ENCODE measurements at regions not wholly inside any gene's neighbourhood (a gene's known extent, or its start where the extent isn't known, plus 50 kb on each side); places are given as distances from the start of the nearest gene placed in this dataset.
"Not testable (repeated sequence)": the region's sequence is repeated elsewhere in the genome, so short reads cannot be mapped to it uniquely, and the experiment has no call there.

DNA sequence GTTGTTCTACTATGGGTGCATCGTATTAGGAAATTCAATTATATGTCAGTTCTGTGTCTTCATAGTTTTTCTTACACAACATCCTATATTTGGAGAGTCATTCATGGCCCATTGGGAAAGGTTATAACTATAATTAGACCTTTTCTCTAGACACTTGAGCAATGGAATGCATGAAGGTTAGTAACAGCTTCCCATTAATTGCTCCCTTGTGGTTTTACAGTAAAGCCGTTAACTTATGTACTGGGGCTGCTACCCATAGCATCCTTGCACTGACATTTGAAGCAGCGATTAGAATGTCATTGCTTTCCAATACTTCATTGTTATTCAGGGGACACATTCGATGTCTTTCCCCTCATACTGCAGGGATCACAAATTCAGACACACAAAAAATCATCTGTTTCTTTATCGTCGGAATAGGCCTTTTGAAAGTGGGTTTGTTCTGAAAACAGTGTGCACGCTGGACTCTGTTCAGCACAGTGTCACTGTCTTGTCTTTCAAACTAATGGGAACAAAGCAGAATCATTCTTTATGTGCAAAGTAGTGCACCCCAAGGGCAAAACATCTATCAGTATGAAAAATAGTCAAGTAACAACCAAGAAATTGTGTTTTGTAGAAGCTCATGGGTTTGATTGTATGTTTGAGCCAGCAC lies 634.3 kb upstream of the MAP3K7 start:
- CTCF ChIA-PET, result no interaction called here
- Mint-ChIP-seq H3K36me3 (ENCODE audit: low read depth) (no peaks in the 10 kb centered on the region), H3K27me3 (no peaks in the 10 kb centered on the region), H3K4me1 (no peaks in the 10 kb centered on the region), H3K27ac (no peak overlapping the region), H3K4me3 (no peak overlapping the region), H3K9me3 (no peaks in the 10 kb centered on the region)
- no peak for DNase-seq
- POLR2A ChIA-PET, result no interaction called here

DNA sequence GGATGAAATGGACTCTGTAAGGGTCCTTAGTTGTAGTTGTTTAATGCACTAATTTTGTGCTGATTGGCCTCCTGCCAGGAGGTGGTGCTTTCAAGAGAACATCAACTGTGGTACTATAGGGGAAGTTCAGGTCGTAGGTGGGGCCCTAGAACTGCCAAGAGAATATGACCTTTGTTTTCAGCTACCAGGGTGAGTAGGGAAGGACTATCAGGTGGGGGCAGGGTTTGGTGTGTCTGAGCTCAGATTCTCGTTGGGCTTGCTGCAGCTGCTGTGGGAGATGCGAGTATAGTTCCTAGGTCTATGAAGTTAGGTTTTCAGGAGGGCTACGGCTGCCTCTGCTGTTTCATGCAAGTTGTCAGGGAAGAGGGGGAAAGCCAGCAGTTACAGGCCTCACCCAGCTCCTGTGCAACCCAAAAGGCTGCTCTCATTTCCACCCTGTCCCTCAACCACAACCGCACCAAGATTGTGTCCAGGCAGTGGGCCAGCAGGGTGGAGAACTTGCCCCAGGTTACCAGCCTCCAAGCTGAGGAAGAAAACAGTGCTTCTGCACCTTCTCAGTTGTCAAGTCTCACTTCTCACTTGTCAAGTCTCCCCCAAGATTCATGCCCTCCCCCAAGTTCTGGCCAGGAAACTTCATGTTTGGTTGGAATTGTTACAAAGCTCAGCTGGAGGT lies 626.5 kb upstream of the MAP3K7 start:
- Mint-ChIP-seq H3K9me3 (peaks cover 2% of the 10 kb centered on the region), H3K4me3 (no peak overlapping the region), H3K27me3 (no peaks in the 10 kb centered on the region), H3K36me3 (ENCODE audit: low read depth) (no peaks in the 10 kb centered on the region), H3K27ac (no peak overlapping the region), H3K4me1 (no peaks in the 10 kb centered on the region)
- DNase-seq, result no peak
- CTCF ChIA-PET, result no interaction called here
- POLR2A ChIA-PET, result no interaction called here

DNA sequence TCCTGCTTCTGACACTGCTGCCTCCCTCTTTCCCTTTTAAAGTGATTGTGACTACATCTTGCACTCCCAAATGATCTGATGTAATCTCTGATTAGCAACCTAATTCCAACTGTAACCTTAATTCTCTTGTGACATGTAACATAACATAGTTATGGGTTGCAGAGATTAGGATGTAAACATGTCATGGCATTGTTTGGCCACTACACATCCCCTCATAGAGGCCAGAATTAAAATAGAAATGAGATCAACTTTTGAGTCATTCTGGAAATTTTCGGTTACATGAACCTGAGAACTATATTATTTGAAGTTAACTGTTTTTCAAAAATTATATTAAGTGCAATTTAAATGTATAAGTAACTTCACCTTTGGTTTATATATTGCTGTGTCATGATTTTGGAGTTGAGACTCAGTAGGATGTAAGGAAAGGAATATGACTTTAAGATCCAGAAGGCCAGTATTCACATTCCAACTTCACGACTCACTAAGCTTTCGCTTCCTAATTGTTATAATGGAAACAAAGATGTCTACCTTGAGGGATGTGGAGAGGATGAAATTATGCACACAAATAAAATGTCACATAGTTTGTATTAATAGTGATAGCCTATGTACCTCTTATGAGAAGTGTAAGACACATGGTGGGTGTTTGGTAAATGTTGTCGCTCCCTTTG lies 611.9 kb upstream of the MAP3K7 start:
- Mint-ChIP-seq H3K4me1 (no peaks in the 10 kb centered on the region), H3K27ac (no peak overlapping the region), H3K9me3 (no peaks in the 10 kb centered on the region), H3K27me3 (no peaks in the 10 kb centered on the region), H3K4me3 (no peak overlapping the region), H3K36me3 (ENCODE audit: low read depth) (no peaks in the 10 kb centered on the region)
- ChIA-PET POLR2A (no interaction called here), CTCF (no interaction called here)
- no peak for DNase-seq

DNA sequence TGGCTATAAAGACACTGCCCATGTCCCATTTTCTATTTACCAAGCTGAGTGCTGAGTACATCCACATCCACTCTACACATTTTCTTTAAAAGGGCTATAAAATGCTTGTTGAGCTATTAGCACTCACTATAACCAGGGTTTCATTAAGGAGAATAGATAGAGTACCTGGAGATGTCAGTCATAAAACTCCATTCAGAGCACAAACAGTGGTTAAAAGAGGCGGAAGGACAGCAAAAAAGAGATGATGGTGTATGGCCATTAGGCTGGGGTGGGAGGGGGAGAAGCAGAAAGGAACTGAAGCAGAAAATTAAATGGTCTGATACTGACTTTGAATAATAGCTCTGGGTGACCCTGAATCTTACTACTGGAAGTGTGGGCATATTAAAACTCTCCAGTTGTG lies 609.9 kb upstream of the MAP3K7 start:
- Mint-ChIP-seq H3K4me3 (no peak overlapping the region), H3K36me3 (ENCODE audit: low read depth) (no peaks in the 10 kb centered on the region), H3K27ac (no peak overlapping the region), H3K27me3 (no peaks in the 10 kb centered on the region), H3K4me1 (no peaks in the 10 kb centered on the region), H3K9me3 (no peaks in the 10 kb centered on the region)
- CTCF ChIA-PET, result no interaction called here
- no peak for DNase-seq
- POLR2A ChIA-PET, result interaction anchor here (0.7 kb wide), 1 partner anchor 1799 kb away, joined by 4 read pairs; no protein-coding TSS in a partner anchor

DNA sequence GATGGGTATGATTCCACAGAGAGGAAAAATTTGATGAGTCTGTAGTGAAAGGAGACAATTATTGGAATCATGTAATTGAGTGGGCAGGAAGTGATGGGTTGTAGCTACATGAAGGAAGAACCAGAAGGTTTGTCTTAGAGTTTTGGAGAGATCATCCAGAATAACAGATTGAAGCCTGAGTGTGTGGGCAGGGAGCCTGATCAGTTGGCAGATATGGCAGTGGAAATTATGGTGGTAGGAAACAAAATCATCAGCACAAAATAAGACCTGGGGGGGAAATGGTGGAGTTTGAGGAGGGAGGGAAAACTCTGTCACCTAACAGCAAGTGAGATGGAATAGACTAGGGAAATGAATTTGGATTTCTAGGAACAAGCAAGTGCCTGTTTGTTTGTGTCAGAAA lies 606.6 kb upstream of the MAP3K7 start:
- Mint-ChIP-seq H3K36me3 (ENCODE audit: low read depth) (no peaks in the 10 kb centered on the region), H3K4me1 (no peaks in the 10 kb centered on the region), H3K27me3 (no peaks in the 10 kb centered on the region), H3K9me3 (no peaks in the 10 kb centered on the region), H3K4me3 (no peak overlapping the region), H3K27ac (no peak overlapping the region)
- POLR2A ChIA-PET, result no interaction called here
- DNase-seq, result no peak
- CTCF ChIA-PET, result no interaction called here

DNA sequence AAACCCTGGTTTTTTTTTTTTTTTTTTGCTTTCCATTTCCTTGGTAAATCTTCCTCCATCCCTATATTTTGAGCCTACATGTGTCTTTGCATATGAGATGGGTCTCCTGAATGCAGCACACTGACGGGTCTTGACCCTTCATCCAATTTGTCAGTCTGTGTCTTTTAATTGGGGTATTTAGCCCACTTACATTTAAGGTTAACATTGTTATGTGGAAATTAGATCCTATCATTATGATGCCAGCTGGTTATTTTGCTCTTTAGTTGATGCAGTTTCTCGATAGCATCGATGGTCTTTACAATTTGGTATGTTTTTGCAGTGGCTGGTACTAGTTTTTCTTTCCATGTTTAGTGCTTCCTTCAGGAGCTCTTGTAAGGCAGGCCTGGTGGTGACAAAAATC lies 603.2 kb upstream of the MAP3K7 start:
- H3K27me3 Mint-ChIP-seq; H3K4me1 Mint-ChIP-seq; H3K4me3 Mint-ChIP-seq; H3K27ac Mint-ChIP-seq; H3K36me3 Mint-ChIP-seq (ENCODE audit: low read depth); CTCF ChIA-PET; H3K9me3 Mint-ChIP-seq; POLR2A ChIA-PET; DNase-seq: not testable (repeated sequence)

DNA sequence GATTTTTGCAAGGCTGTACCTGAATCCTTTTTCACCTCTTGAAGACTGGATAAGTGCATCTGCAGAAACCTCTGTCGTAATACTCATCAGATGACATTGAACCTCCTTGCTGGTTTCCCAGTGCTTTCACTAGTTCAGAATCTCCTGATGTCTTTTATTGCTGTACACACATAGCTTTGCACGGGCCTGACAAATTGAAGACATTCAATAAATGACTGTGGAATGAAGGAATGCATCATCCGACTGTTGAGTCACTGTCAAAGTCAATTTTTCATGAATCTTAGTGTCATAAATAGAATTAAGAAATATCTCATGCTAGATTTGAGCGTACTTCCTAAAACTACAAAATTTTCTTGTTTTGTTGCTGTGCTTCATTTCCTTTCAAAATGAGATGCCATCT lies 598.2 kb upstream of the MAP3K7 start:
- DNase-seq, result no peak
- H3K27ac Mint-ChIP-seq, result no peak overlapping the region
- POLR2A ChIA-PET, result no interaction called here
- H3K4me1 Mint-ChIP-seq, result no peaks in the 10 kb centered on the region
- peaks cover 6% of the 10 kb centered on the region for H3K9me3 Mint-ChIP-seq
- no peak overlapping the region for H3K4me3 Mint-ChIP-seq
- H3K27me3 Mint-ChIP-seq, result no peaks in the 10 kb centered on the region
- CTCF ChIA-PET, result no interaction called here
- no peaks in the 10 kb centered on the region for H3K36me3 Mint-ChIP-seq (ENCODE audit: low read depth)

DNA sequence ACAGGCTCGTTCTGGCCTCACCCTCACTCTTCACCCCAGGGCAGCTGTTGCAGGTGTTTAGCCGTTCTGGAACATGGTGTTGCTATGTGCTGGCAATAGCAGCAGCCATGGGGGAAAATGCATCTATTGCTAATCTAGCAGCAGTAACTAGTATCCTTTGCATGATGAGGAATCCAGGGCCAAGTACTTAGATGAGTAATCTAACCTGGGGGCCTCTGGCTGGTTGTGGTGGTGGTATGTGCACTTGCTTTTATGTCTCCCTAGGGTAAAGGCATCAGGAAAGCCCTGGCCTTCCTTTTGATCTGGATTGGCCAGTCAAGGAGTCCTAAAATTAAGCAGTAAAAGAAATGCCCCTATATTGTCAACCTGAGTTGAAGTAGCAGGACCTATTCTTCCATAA lies 594.5 kb upstream of the MAP3K7 start:
- Mint-ChIP-seq H3K27ac (no peak overlapping the region), H3K4me3 (no peak overlapping the region)

DNA sequence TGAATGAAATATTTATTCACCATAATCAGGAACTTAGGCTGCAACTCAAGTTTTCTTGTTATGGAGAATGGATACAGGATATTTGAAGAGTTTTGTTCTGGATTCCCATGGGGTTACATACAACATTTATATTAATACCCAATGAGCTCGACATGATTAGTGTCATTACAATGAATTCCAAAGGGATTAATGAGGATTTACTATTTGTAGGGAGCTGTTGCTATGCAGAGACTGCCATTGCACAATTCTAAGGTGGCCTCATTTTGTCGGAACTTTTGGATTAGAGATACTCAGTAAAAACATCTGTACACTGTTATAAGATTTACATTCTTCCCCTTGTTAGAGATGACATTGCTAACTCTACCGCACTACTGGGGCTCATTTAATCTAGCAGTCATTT lies 586.8 kb upstream of the MAP3K7 start:
- Mint-ChIP-seq H3K27me3 (no peaks in the 10 kb centered on the region), H3K4me1 (no peaks in the 10 kb centered on the region), H3K36me3 (ENCODE audit: low read depth) (no peaks in the 10 kb centered on the region), H3K4me3 (no peak overlapping the region), H3K9me3 (no peaks in the 10 kb centered on the region), H3K27ac (no peak overlapping the region)
- ChIA-PET CTCF (no interaction called here), POLR2A (no interaction called here)
- no peak for DNase-seq

More for the DNA sequence above, 594.5 kb upstream of the MAP3K7 start:
- H3K27me3 Mint-ChIP-seq, result no peaks in the 10 kb centered on the region
- CTCF ChIA-PET, result no interaction called here
- no peak for DNase-seq
- no peaks in the 10 kb centered on the region for H3K36me3 Mint-ChIP-seq (ENCODE audit: low read depth)
- POLR2A ChIA-PET, result no interaction called here
- H3K9me3 Mint-ChIP-seq, result peaks cover 3% of the 10 kb centered on the region
- H3K4me1 Mint-ChIP-seq, result no peaks in the 10 kb centered on the region

DNA sequence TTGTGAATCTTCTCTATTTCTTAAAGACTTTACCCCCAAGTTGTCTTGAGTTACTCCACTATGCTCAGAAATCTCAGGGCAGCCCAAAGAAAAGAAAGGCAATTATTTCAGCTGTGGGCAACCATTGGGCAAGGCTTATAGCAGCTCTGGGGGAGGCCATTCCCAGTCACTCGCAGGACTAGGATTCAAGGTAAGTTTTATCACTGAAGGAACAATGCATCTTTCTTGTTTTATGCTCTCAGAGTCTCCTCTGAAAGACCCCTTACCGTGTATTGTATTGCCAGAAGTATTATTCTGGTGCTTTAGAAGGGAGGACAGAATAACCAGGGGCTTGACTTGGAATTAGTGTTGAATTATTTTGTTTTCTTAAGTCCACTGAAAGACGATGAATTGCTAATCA lies 586.3 kb upstream of the MAP3K7 start:
- ChIA-PET CTCF (no interaction called here), POLR2A (no interaction called here)
- Mint-ChIP-seq H3K9me3 (no peaks in the 10 kb centered on the region), H3K36me3 (ENCODE audit: low read depth) (no peaks in the 10 kb centered on the region), H3K4me3 (no peak overlapping the region), H3K4me1 (no peaks in the 10 kb centered on the region), H3K27ac (no peak overlapping the region), H3K27me3 (no peaks in the 10 kb centered on the region)
- DNase-seq, result no peak

DNA sequence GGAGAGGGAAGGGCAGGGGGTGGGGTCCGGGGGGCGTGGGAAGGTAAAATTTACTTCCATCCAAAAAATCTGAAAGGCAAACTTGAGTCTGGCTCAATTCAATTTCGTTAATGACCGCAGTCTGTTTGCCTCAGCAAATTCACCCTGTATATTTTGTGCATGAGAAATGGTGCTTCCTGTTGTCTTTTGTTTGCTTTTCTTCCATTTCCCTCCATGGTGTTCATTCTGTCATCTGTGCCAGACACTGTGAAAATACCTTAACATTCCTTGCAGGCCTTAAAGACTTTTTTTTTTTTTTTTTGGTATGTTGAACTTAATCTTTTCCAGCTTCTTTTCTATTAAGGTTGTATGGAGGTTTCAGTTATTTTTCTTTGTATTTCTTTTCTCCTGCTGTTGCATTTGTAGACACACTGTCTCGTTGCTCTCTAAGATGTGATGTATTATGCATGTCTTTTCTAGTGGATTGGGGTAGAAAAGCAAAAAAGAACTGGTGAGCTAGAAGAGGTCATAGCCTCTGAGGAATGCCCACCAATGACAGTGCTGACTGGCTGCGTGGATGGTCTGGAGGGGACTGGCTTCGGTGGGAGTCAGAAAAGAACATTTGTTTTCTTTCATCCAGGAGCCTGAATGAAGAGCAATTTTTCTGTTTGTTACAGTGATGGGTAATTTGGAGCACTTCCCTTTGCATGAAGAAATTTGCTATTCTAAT lies 585.0 kb upstream of the MAP3K7 start:
- Mint-ChIP-seq H3K36me3 (ENCODE audit: low read depth) (no peaks in the 10 kb centered on the region), H3K27ac (no peak overlapping the region), H3K4me1 (no peaks in the 10 kb centered on the region), H3K27me3 (no peaks in the 10 kb centered on the region), H3K4me3 (no peak overlapping the region), H3K9me3 (no peaks in the 10 kb centered on the region)
- CTCF ChIA-PET, result no interaction called here
- POLR2A ChIA-PET, result no interaction called here
- DNase-seq, result no peak

DNA sequence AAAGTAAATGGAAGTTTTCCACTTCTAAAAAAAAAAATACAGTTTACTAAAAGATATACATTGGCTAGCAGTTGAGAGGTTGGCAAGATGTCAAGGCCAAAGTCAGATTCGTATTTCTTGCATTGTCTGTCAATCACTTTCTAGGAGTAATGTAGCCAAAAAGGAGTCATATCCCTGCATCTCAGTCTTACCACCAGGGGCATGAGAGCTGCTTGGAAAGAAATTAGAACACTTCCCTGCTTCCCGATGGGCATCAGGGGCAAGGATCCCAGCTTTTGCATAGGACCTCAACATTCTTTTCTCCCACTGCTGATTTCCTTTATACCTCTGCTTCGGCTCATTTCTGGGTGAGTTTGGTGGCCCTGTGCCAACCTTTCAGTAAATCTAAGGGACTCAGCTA lies 581.0 kb upstream of the MAP3K7 start:
- no peaks in the 10 kb centered on the region for H3K4me1 Mint-ChIP-seq
- CTCF ChIA-PET, result no interaction called here

DNA sequence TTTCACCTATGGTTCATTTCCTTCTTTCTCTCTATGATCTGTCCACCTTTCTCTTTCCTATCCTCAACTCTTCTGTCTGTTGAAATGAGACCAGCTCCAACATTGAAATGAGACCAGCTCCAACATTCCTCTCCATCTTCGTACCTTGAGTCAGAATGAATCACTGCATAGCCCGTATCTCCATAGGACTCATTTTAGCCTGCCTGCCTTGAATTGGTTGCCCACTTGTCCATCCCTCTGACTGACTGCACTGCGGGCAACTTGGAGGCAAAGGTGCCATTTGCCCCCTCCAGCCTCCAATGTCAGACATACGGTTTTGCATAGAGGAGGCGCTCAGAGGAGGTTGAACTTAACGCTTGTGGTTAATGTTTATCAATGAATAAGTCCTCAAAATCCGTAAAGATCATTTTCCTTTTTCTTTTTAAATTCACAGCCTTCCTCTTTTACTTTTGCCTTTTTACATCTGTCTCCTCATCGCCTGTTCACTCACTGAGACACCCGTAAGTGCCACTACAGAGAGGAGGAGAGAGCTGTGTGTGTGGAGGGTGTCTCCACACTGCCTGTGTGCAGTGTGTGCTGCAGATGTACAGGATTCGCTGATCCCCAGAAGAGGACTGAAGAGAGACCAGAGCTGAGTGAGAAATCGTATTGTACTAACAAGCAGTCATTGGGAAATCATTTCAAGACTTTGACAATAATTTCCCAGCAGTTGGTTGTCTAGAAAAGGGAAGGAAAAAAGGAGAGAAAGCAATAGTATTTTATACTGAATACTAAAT lies 579.6 kb upstream of the MAP3K7 start:
- ChIA-PET CTCF (no interaction called here), POLR2A (no interaction called here)
- Mint-ChIP-seq H3K27ac (no peak overlapping the region), H3K4me1 (no peaks in the 10 kb centered on the region), H3K27me3 (no peaks in the 10 kb centered on the region), H3K4me3 (no peak overlapping the region), H3K36me3 (ENCODE audit: low read depth) (no peaks in the 10 kb centered on the region), H3K9me3 (no peaks in the 10 kb centered on the region)
- DNase-seq, result no peak

More for the DNA sequence above, 581.0 kb upstream of the MAP3K7 start:
- Mint-ChIP-seq H3K9me3 (no peaks in the 10 kb centered on the region), H3K27me3 (no peaks in the 10 kb centered on the region), H3K4me3 (no peak overlapping the region), H3K36me3 (ENCODE audit: low read depth) (no peaks in the 10 kb centered on the region), H3K27ac (no peak overlapping the region)
- no peak for DNase-seq
- POLR2A ChIA-PET, result no interaction called here
